ENCODE measurements at regions not wholly inside any gene's neighbourhood (a gene's known extent, or its start where the extent isn't known, plus 50 kb on each side); places are given as distances from the start of the nearest gene placed in this dataset.

GRCh38 chr10:89846281-89846630 is 144.9 kb downstream of the KIF20B start:
- TF ChIP-seq CTCF (optimal IDR thresholded peaks at IDR 0.05 in 1 of 3, IDR thresholded peaks at IDR 0.05 in 1 of 3, conservative IDR thresholded peaks at IDR 0.05 in 1 of 3; ENCODE audit: extremely low read depth in 1 of 3, insufficient read depth in 2 of 3, low read length in 3 of 3), result no peak
- no peak for TF ChIP-seq EZH2 (IDR thresholded peaks at IDR 0.05; ENCODE audit: low read length)
